ENCODE measurements at regions not wholly inside any gene's neighbourhood (a gene's known extent, or its start where the extent isn't known, plus 50 kb on each side); places are given as distances from the start of the nearest gene placed in this dataset.
"Not testable (repeated sequence)": the region's sequence is repeated elsewhere in the genome, so short reads cannot be mapped to it uniquely, and the experiment has no call there.

GRCh38 chr13:81163823-81164222 lies 822.9 kb upstream of the SPRY2 start:
- DNase-seq (ENCODE audit: low read depth), result not testable (repeated sequence)

- DNase-seq (ENCODE audit: low read depth), result no peak
Measured at GRCh38 chr13:81153478-81153877, 812.6 kb upstream of the SPRY2 start.

- no peak for DNase-seq (ENCODE audit: low read depth)
Measured at GRCh38 chr13:81148822-81149221, 807.9 kb upstream of the SPRY2 start.

- not testable (repeated sequence) for DNase-seq (ENCODE audit: low read depth)
Measured at GRCh38 chr13:81146576-81146975, 805.6 kb upstream of the SPRY2 start.

GRCh38 chr13:81142306-81142999 lies 801.5 kb upstream of the SPRY2 start:
- no peak for DNase-seq (ENCODE audit: low read depth)

- DNase-seq (ENCODE audit: low read depth), result no peak
Measured at GRCh38 chr13:81140675-81141074, 799.7 kb upstream of the SPRY2 start.

GRCh38 chr13:81139987-81140386 lies 799.1 kb upstream of the SPRY2 start:
- DNase-seq (ENCODE audit: low read depth), result no peak

GRCh38 chr13:81138353-81138980 lies 797.5 kb upstream of the SPRY2 start:
- DNase-seq (ENCODE audit: low read depth), result no peak

- DNase-seq (ENCODE audit: low read depth), result no peak
Measured at GRCh38 chr13:81133066-81133465, 792.1 kb upstream of the SPRY2 start.

- DNase-seq (ENCODE audit: low read depth), result no peak
Measured at GRCh38 chr13:81117416-81117815, 776.5 kb upstream of the SPRY2 start.

GRCh38 chr13:81116461-81117282 lies 775.7 kb upstream of the SPRY2 start:
- no peak for DNase-seq (ENCODE audit: low read depth)

GRCh38 chr13:81109026-81109425 lies 768.1 kb upstream of the SPRY2 start:
- no peak for DNase-seq (ENCODE audit: low read depth)

- DNase-seq (ENCODE audit: low read depth), result no peak
Measured at GRCh38 chr13:81106348-81106747, 765.4 kb upstream of the SPRY2 start.

- DNase-seq (ENCODE audit: low read depth), result no peak
Measured at GRCh38 chr13:81104035-81104715, 763.2 kb upstream of the SPRY2 start.

GRCh38 chr13:81102066-81102465 lies 761.1 kb upstream of the SPRY2 start:
- not testable (repeated sequence) for DNase-seq (ENCODE audit: low read depth)

GRCh38 chr13:81089371-81090157 lies 748.6 kb upstream of the SPRY2 start:
- peak; percentile 34 for DNase-seq (ENCODE audit: low read depth)

GRCh38 chr13:81080911-81081454 lies 740.1 kb upstream of the SPRY2 start:
- DNase-seq (ENCODE audit: low read depth), result no peak

- DNase-seq (ENCODE audit: low read depth), result no peak
Measured at GRCh38 chr13:81078048-81078447, 737.1 kb upstream of the SPRY2 start.

- DNase-seq (ENCODE audit: low read depth), result not testable (repeated sequence)
Measured at GRCh38 chr13:81069822-81070221, 728.9 kb upstream of the SPRY2 start.

GRCh38 chr13:81058916-81059290 lies 718.0 kb upstream of the SPRY2 start:
- no peak for DNase-seq (ENCODE audit: low read depth)

All from forelimb muscle (tissue), 1 donor.